Activated gamma-delta T cell (primary cell): ENCODE measurements at regions not wholly inside any gene's neighbourhood (a gene's known extent, or its start where the extent isn't known, plus 50 kb on each side); places are given as distances from the start of the nearest gene placed in this dataset.
"Not testable (repeated sequence)": the region's sequence is repeated elsewhere in the genome, so short reads cannot be mapped to it uniquely, and the experiment has no call there.

ENCODE experiments used
- DNase-seq: peaks from one replicate; lab custom pipeline; 2025; lab: John Stamatoyannopoulos, UW

DNA sequence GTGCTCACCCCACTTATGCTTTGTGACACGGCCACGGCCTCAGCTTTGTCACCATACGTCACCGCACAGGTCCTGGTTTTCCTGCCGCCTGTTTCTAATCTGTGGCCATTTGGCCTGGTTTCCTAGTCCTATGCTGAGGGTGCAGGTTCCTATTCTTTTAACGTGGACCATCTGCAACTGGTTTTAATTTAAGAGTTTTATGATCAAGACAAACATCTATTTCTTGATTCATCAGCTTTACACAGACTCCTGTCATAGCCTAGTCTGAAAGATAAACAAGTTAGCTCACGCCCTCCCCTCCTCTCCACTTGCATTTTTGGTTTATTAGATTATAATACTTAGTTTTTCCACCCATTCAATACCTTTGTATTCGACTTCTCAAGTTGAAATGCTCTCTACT lies 97.5 kb upstream of the RPS6KA2 start:
- DNase-seq: no peak

DNA sequence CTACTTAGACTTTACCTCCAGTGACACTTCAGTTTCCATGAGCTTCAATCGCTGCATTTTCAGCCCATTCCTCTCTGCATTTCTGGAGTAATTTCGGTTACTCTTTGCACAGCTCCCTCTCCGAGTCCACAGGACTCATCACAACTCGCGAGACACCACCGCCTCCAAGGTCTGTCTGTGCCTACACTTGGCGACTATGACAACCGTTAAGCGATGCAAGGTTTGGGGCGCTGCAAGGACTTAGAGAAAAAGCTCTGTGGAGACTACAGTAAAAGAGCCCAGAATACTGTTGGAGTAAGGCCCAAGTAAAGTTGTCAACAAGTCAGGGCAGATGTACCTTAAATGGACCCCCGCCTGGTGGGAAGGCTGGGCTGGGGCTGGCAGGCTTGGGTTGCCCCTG lies 95.7 kb upstream of the RPS6KA2 start:
- no peak for DNase-seq

- DNase-seq: no peak
Measured at GRCh38 chr6:166721576-166721975, 94.5 kb upstream of the RPS6KA2 start.

DNA sequence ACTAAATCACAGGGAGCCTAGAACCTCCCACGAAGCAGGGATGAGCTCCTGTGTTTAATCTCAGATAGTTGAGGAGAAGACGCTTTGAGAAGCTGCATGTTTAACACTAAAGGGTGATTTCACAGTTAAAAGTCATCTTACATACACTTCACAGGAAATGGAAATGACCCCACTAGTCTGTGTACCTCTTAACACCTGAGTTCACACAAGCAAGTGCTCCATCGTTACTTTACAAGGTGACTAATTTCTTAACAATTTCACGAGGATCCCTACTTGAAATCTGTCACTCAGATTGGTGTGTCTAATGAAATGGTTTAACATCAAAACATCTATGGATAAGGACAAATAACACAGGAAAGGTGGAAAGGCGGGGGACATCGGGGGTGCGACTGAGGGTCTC lies 93.8 kb upstream of the RPS6KA2 start:
- no peak for DNase-seq

- no peak for DNase-seq
Measured at GRCh38 chr6:166719019-166719418, 92.0 kb upstream of the RPS6KA2 start.

GRCh38 chr6:166718516-166718915 lies 91.5 kb upstream of the RPS6KA2 start:
- no peak for DNase-seq

DNA sequence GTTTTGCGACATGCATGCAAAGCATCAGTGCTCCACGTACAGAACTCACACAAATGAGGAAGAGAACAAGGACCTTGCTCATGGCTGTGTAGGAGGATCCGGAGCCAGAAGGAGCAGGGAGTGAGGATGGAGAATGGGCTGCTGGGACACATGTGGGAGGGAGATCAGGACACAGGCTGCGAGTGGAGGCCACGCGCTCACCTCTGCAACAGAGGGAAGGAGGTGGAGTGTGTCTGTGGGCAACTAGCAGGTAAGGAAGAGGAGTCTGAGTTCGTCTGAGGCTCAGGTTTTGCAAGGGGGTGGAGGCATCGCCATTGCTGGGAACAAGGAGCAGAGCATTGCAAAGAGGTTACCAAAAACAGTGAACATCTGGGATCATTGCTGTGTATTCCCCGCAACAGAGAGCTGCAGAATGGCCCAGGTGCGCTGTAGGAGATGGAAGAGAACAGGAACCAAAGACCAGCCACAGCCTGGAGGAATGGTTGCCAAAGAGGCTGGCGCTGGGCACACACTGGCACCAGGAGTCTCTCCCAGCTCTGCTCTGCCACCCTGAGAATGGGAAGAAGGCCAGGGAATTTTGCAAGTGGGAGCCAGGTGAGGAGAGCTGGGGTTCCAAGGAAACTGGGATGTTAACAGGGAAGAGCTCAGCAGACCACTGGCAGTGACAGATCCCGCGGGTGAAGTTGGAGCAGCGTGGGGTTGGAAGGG lies 90.0 kb upstream of the RPS6KA2 start:
- no peak for DNase-seq

DNA sequence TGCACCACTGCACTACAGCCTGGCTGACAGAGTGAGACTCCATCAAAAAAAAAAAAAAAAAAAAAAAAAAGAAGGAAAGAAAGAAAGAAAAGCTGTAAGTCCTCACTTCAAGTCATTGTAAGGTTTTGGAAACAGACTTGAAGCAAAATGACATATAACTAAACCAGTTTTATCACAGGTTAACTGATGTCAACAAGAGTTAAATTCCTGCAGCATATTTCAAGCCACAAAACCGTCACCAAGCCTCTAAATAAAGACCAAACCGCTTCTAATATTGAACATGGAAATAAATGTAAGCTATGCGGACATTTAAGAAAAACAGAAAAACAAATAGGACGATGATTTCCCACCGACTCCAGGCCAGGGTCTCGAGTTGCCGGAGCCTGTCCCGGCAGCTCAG lies 88.9 kb upstream of the RPS6KA2 start:
- DNase-seq: no peak

DNA sequence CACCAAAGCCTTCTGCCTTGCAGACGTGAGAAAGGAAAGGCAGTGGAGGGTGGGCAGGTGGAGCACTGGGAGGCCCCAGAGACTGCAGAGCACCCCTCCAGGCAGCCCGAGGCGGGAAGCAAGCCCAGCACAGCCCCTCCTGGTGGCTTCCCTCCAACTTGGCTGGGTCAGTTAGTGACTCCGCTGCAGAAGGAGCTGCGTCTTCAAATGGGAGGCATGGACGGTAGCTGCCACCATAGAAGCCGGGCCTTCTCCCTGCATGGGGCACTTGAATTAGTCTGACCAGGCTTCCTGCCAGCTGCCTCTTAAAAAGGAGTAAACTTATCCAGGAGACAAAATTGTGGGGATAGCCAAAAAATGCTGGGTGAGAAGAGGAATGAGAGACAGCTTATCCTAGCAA lies 88.0 kb upstream of the RPS6KA2 start:
- DNase-seq: no peak

- DNase-seq: no peak
Measured at GRCh38 chr6:166714581-166714980, 87.5 kb upstream of the RPS6KA2 start.

DNA sequence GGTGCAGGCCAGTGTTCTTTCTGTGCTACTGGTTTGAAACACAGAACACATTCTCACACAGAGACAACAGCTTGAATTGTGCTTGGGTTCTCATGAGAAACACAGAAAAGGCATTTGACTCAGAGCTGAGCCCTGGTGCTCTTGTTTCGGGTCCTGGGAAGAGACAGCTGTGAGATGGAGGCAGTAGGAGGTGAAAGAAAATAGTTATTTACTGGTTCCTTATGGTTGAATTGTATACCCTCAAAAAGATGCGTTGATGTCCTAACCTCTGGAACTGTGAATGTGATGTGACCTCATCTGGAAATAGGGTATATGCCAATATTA lies 87.1 kb upstream of the RPS6KA2 start:
- DNase-seq: no peak

GRCh38 chr6:166713434-166714186 lies 86.6 kb upstream of the RPS6KA2 start:
- DNase-seq: no peak

GRCh38 chr6:166712286-166713228 lies 85.5 kb upstream of the RPS6KA2 start:
- DNase-seq: no peak

DNA sequence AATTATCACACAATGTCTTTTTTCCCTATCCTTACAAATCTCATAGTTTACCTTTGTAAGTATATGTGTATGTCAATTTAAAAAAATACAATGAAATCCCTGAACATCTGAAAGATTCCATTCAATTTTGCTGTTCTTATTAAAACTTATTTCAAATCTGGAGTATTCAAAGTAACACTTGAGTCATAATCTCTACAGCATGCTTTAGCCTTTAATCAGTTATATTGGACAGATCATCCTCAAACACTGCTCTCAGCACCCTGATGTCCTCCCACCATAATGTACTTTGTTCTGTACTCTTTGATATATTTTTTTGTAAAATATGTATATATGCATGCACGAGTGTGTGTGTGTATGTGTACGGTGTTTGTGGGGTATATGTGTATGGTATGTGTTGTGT lies 83.0 kb upstream of the RPS6KA2 start:
- no peak for DNase-seq

- no peak for DNase-seq
Measured at GRCh38 chr6:166708460-166708859, 81.4 kb upstream of the RPS6KA2 start.

DNA sequence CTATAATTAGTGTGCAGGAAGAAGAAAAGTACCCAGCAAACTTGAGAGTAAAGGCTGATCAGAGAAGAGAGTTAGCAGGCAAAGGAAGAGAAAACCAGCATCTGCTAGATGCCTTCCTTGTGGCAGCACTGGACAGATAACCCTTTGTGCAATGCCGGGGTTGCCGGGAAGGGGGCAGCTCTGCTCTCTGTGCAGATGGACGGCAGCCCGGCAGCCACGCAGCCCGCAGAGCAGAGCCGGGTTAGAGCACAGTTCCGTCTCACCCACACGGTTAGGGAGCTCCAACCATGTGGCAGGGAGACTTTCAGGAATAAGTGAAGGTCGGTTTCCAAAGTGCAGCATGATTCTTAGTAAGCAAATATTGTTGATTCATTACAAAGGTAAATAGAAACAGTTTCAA lies 80.0 kb upstream of the RPS6KA2 start:
- DNase-seq: no peak

DNA sequence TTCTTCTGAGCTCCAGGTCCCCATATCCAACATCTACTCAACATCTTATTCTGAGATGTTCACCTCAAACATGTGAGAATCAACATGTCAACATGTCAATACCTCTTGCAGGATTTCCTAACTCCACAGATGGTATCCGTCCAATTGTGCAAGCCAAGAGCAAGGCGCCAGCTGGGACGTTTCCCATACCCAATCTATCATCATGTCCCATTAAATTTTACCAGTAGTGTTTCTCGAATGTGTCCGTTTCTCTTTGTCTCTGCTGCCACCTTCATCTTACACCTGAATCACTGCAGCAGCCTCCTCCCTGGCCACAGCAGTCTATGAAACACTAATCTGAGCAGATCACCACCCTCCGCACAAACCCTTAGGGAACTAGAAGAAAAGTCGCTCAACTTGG lies 78.0 kb upstream of the RPS6KA2 start:
- DNase-seq: no peak

- DNase-seq: no peak
Measured at GRCh38 chr6:166704171-166704570, 77.1 kb upstream of the RPS6KA2 start.

GRCh38 chr6:166703149-166703710 lies 76.2 kb upstream of the RPS6KA2 start:
- DNase-seq: no peak

- DNase-seq: not testable (repeated sequence)
Measured at GRCh38 chr6:166701424-166701823, 74.4 kb upstream of the RPS6KA2 start.

DNA sequence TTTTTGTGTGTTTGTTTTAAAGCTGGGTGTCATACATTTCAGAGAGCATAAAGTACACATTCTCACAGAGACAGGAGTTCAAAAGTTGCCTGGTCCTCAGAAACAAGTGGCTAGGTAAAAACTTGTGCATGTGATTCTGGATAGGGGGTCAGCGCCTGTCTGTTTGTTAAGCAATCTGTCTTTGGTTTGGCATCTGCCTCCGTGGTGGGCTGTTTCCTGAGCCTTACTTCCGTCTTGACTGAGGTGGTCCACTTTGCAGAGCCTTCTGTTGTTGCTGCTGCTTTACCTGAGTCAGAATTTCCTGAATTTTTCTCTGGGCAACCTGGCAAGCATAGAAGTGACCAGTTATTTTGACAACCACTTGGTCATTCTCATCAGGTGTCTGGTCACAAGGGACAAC lies 73.8 kb upstream of the RPS6KA2 start:
- DNase-seq: not testable (repeated sequence)

DNA sequence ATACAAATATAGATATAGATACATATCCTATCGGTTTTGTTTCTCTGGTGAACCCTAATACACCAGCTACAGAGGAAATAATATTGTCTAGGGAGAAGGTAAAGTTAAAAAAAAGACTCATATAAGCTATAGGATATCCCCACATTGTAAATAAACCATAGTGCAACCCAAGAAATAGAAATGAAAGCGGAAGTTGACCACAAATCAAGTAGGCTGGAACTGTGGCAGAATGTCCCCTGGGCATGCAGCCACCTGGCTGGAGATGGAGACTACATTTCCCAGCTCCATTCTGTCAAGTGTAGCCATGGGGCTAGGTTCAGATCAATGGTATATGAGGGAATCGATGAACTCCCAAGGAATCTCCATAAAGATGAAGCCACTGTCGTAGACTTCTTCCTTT lies 70.1 kb upstream of the RPS6KA2 start:
- DNase-seq: no peak
